HEK293T (cell line): ENCODE measurements at regions not wholly inside any gene's neighbourhood (a gene's known extent, or its start where the extent isn't known, plus 50 kb on each side); places are given as distances from the start of the nearest gene placed in this dataset.
"Not testable (repeated sequence)": the region's sequence is repeated elsewhere in the genome, so short reads cannot be mapped to it uniquely, and the experiment has no call there.

Experiments
- CTCF ChIA-PET: fragments of 350-600 bp; formaldehyde crosslinking; extraction: SDS; loops from one replicate; lab custom pipeline; 2021; ENCODE audit warnings: antibody characterized with exemption, inconsistent platforms; lab: Yijun Ruan, JAX
- POLR2A ChIA-PET: fragments of 350-600 bp; formaldehyde crosslinking; extraction: SDS; loops from one replicate; lab custom pipeline; 2020; ENCODE audit warnings: antibody characterized with exemption, inconsistent platforms; lab: Yijun Ruan, JAX
- DNase-seq: peaks from one replicate; pipeline ENCODE4 v3.0.0; 2012; ENCODE audit warnings: mixed read lengths; ENCODE audit errors: extremely low spot score
- ARNT ChIP-seq: fragments of 450-650 bp; IDR thresholded peaks from 2 replicates; pipeline ENCODE4 v1.6.1; 2017; ENCODE audit warnings: mild to moderate bottlenecking
- BHLHE40 ChIP-seq: fragments of 450-650 bp; IDR thresholded peaks from 2 replicates; pipeline ENCODE4 v1.6.1; 2016; ENCODE audit warnings: mild to moderate bottlenecking, moderate library complexity, borderline replicate concordance
- CTBP1 ChIP-seq: fragments of 450-650 bp; IDR thresholded peaks from 2 replicates; pipeline ENCODE4 v1.6.1; 2016; ENCODE audit warnings: borderline replicate concordance
- ELF4 ChIP-seq: fragments of 450-650 bp; IDR thresholded peaks from 2 replicates; pipeline ENCODE4 v1.6.1; 2017; ENCODE audit warnings: antibody characterized with exemption
- FOXA1 ChIP-seq: fragments of 450-650 bp; IDR thresholded peaks from 2 replicates; pipeline ENCODE4 v1.6.1; 2016; ENCODE audit warnings: mild to moderate bottlenecking
- FOXK2 ChIP-seq: fragments of 450-650 bp; IDR thresholded peaks from 2 replicates; pipeline ENCODE4 v1.6.1; 2016; ENCODE audit warnings: mild to moderate bottlenecking
- FOXM1 ChIP-seq: fragments of 450-650 bp; IDR thresholded peaks from 2 replicates; pipeline ENCODE4 v1.6.1; 2017; ENCODE audit warnings: mild to moderate bottlenecking, borderline replicate concordance
- HDGF ChIP-seq: fragments of 450-650 bp; IDR thresholded peaks from 2 replicates; pipeline ENCODE4 v1.6.1; 2017; ENCODE audit warnings: antibody characterized with exemption, borderline replicate concordance
- L3MBTL2 ChIP-seq: fragments of 450-650 bp; conservative IDR thresholded peaks from 2 replicates; pipeline ENCODE4 v1.6.1; 2016; ENCODE audit warnings: mild to moderate bottlenecking
- LEF1 ChIP-seq: fragments of 450-650 bp; IDR thresholded peaks from 2 replicates; pipeline ENCODE4 v1.6.1; 2017; ENCODE audit warnings: mild to moderate bottlenecking, borderline replicate concordance
- NFRKB ChIP-seq: fragments of 450-650 bp; IDR thresholded peaks from 2 replicates; pipeline ENCODE4 v1.6.1; 2016; ENCODE audit warnings: mild to moderate bottlenecking, moderate library complexity
- SP1 ChIP-seq: fragments of 450-650 bp; IDR thresholded peaks from 2 replicates; pipeline ENCODE4 v1.6.1; 2017
- SUZ12 ChIP-seq: fragments of 450-650 bp; IDR thresholded peaks from 2 replicates; pipeline ENCODE4 v1.6.1; 2016; ENCODE audit warnings: mild to moderate bottlenecking
- TARDBP ChIP-seq: fragments of 450-650 bp; IDR thresholded peaks from 2 replicates; pipeline ENCODE4 v1.6.1; 2016
- ZNF384 ChIP-seq: fragments of 450-650 bp; IDR thresholded peaks from 2 replicates; pipeline ENCODE4 v1.6.1; 2016
- TF ChIP-seq, protein P1 (sequence below): fragments of 450-650 bp; IDR thresholded peaks from 2 replicates; pipeline ENCODE4 v1.6.1; 2016

DNA sequence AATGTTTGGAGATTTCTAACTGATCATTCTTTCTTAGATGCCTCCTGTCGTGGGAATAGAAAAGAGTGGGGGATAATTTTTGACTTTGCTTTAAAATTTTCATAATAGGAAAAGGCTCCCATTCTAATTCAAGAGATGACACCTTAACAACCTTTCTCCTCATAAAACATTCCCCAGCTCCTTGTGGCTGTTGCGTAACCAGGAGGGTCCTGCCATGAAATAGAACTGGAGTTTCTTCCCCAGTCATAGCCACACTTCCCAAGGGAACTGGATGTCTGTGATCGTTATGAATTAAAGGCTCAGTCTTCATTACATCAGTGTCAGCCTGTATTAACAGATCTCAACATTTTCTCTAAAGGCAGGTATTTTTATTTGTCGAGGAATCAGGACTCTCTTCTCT lies 119.9 kb upstream of the DAP start:
- ChIA-PET CTCF (no interaction called here), POLR2A (no interaction called here)
- DNase-seq = no peak
- no peak for TF ChIP-seq CTBP1
- TF ChIP-seq ELF4 = no peak
- no peak for TF ChIP-seq SP1
- TF ChIP-seq FOXA1 = no peak
- no peak for TF ChIP-seq TARDBP
- TF ChIP-seq, protein P1, sequence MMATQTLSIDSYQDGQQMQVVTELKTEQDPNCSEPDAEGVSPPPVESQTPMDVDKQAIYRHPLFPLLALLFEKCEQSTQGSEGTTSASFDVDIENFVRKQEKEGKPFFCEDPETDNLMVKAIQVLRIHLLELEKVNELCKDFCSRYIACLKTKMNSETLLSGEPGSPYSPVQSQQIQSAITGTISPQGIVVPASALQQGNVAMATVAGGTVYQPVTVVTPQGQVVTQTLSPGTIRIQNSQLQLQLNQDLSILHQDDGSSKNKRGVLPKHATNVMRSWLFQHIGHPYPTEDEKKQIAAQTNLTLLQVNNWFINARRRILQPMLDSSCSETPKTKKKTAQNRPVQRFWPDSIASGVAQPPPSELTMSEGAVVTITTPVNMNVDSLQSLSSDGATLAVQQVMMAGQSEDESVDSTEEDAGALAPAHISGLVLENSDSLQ = no peak
- TF ChIP-seq HDGF = no peak
- TF ChIP-seq SUZ12 = no peak
- no peak for TF ChIP-seq L3MBTL2
- no peak for TF ChIP-seq FOXM1
- no peak for TF ChIP-seq NFRKB
- TF ChIP-seq ARNT = no peak
- no peak for TF ChIP-seq LEF1
- TF ChIP-seq BHLHE40 = no peak
- no peak for TF ChIP-seq FOXK2
- no peak for TF ChIP-seq ZNF384

DNA sequence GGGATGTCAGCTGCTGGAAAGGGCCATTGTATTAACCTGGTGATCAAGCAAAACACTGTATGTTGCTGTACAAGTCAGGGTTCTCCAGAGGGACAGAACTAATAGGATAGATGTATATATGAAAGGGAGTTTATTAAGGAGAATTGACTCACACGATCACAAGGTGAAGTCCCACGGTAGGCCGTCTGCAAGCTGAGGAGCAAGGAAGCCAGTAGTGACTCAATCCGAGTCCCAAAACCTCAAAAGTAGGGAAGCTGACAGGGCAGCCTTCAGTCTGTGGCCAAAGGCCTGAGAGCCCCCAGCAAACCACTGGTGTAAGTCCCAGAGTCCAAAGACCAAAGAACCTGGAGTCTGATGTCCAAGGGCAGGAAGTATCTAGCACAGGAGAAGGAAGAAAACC lies 116.0 kb upstream of the DAP start:
- CTCF ChIA-PET, POLR2A ChIA-PET, DNase-seq: not testable (repeated sequence)

DNA sequence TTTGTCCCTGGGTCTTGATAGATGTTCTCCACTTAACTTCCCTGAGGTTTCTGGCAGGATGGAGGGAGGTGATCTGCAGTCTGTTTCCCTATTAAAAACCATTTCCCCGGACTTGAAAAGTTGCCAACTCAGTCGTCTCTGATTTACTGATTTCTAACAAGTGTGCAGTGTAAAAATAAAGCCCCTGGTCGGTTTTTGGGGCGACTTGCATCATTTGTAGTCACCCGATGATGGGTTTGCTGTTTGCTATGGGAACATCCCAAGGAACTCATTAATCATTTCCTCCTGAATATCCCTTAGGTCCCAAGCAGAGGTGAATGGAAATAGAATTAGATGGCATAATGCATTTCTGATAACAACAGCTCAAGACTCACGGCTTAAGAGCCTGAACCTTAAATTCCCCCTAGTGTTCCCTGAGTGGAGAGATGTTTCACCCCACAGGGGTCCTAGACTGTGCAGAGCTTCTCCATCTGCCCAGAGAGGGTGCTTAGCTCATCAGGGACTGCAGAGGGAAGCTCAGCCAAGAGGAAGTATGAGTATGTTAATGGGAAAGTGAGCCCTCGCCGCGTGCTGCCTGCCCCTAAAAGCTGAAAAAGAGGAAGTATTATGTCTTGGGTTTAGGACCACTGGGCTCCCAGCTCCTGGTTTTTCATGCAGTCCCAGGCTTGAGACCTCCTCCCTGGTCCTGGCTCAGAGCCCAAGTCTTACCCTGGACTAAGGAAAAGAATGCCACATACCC lies 115.1 kb upstream of the DAP start:
- ChIA-PET POLR2A (no interaction called here), CTCF (no interaction called here)
- no peak for TF ChIP-seq SP1
- TF ChIP-seq ELF4 = no peak
- no peak for TF ChIP-seq FOXA1
- no peak for TF ChIP-seq ZNF384
- no peak for TF ChIP-seq FOXK2
- no peak for TF ChIP-seq LEF1
- no peak for TF ChIP-seq NFRKB
- no peak for TF ChIP-seq HDGF
- no peak for TF ChIP-seq ARNT
- no peak for TF ChIP-seq L3MBTL2
- no peak for TF ChIP-seq SUZ12
- TF ChIP-seq CTBP1 = no peak
- no peak for TF ChIP-seq BHLHE40
- no peak for TF ChIP-seq TARDBP
- DNase-seq = no peak

DNA sequence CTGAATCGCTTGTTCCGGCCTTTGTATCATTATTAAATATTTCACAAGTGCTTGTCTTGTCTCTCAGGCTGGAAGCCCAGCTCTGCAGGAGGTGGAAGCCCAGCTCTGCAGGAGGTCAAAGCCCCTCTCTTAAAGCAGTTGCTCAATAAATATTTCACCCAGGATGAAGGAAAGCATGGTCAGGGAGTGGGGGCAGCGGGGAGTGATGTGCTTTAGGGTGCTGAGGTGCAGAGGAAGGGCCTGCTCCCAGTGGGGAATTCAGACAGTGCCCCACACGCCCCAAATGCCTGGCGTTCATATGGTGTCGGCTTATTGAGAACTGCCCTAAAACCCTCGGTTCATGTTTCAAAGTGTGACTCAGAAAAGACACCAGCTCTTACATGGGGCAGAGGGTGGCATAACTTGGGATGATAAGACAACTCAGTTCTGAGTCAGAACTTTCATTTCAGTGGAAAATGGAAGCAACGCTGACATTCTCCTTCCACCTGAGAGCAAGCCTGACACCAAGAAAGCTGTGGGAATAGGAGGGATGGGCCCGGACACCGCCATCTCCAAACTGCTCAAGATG lies 114.3 kb upstream of the DAP start:
- ChIA-PET POLR2A (no interaction called here), CTCF (no interaction called here)
- no peak for DNase-seq
- no peak for TF ChIP-seq ARNT
- TF ChIP-seq L3MBTL2 = no peak
- TF ChIP-seq ELF4 = no peak
- no peak for TF ChIP-seq SP1
- no peak for TF ChIP-seq TARDBP
- TF ChIP-seq, protein P1 = no peak
- no peak for TF ChIP-seq NFRKB
- TF ChIP-seq BHLHE40 = no peak
- TF ChIP-seq SUZ12 = no peak
- no peak for TF ChIP-seq LEF1

DNA sequence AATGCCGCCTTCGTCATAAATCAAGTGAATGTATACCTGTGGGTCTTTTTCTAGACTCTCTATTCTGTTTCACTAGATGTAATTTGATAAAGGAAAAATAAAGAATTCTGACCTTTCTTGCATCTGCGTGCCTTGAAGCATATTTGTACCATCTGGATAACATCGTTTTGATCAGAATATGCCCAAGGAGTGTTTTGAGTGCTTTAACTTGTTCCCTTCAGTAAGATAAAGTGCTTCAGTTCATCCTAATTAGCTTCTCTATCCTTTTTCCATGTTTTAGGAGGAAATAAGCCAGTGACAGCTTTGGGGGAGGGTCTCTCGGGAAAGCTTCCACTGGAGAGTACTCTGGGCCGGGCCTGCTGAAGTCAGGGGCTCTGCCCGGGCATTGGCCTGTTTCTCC lies 113.5 kb upstream of the DAP start:
- CTCF ChIA-PET = no interaction called here
- POLR2A ChIA-PET = no interaction called here
- no peak for DNase-seq
- no peak for TF ChIP-seq FOXM1
- no peak for TF ChIP-seq SUZ12
- no peak for TF ChIP-seq SP1
- TF ChIP-seq ZNF384 = no peak
- TF ChIP-seq HDGF = no peak
- no peak for TF ChIP-seq NFRKB
- no peak for TF ChIP-seq ARNT
- no peak for TF ChIP-seq L3MBTL2
- no peak for TF ChIP-seq BHLHE40
- no peak for TF ChIP-seq TARDBP
- TF ChIP-seq CTBP1 = no peak
- TF ChIP-seq, protein P1 = no peak
- TF ChIP-seq LEF1 = no peak
- TF ChIP-seq FOXA1 = no peak
- no peak for TF ChIP-seq ELF4
- TF ChIP-seq FOXK2 = no peak

DNA sequence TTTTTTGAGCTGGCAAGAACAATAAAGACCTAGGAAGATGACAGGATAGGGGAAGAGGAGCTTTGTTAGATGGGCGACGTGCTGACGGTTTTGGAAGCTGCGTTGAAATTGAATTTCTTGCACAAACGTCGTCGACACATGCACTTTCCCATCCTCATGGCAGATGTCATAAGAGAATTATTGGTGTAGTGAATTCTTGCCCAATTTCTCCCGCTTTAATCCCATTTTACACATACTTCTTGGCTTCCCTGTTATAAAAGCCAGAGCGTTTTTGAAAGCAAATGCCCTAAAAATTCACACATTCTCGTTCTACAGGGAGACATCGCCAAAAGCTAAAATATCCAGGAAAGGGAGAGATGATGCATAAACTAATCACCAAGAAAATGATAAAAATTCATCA lies 109.8 kb upstream of the DAP start:
- TF ChIP-seq SP1 = no peak
- TF ChIP-seq FOXA1 = no peak
- no peak for TF ChIP-seq ARNT
- TF ChIP-seq CTBP1 = no peak
- TF ChIP-seq HDGF = no peak
- TF ChIP-seq FOXK2 = no peak
- no peak for TF ChIP-seq LEF1
- no peak for TF ChIP-seq NFRKB
- TF ChIP-seq FOXM1 = no peak
- no peak for TF ChIP-seq L3MBTL2
- TF ChIP-seq BHLHE40 = no peak
- no peak for TF ChIP-seq TARDBP
- ChIA-PET POLR2A (no interaction called here), CTCF (no interaction called here)
- DNase-seq = no peak
